Inflammatory macrophage (primary cell): ENCODE measurements at regions not wholly inside any gene's neighbourhood (a gene's known extent, or its start where the extent isn't known, plus 50 kb on each side); places are given as distances from the start of the nearest gene placed in this dataset.

Experiments used
- DNase-seq, 2 donors: peaks; one replicate each; pipeline ENCODE4 v3.0.0-alpha.2; 2020 to 2022

DNA sequence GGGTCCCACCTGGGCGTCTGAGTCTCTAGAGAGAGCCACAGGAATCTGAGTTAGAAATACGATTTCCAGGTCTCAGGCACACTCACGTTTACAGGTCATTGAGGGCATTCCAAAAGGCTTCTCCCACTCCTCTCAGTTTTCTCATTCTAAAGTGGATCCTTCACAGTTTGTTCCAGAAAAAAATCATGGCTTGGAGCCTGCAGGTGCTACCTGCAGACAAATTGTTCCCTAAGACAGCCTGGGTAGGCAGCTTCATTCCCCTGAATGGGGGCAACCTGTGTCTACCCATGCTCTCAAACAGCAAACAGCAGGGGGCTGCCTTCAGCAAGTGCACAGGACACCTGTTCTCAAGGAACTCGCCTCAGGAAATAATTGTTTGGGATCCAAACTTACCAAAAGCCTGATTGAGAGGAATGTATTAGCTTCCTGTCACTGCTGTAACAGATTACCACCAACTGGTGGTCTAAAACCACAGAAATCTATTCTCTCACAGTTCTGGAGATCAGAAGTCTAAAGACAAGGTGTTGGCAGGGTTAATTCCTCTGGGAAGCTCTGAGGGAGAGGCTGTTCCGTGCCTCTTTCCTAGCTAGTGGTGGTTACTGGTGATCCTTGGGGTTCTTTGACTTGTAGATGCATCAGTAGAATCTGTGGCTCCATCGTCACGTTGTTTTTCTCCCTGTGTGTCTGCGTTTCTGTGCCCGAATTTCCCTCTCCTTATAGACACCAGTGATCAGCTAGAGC, 117.2 kb downstream of the RAB11FIP2 start:
- no peak for DNase-seq

GRCh38 chr10:117931078-117931477, 115.7 kb downstream of the RAB11FIP2 start:
- DNase-seq = no peak

GRCh38 chr10:117933036-117933435, 113.7 kb downstream of the RAB11FIP2 start:
- DNase-seq = no peak

GRCh38 chr10:117934477-117934876, 112.3 kb downstream of the RAB11FIP2 start:
- DNase-seq = no peak

DNA sequence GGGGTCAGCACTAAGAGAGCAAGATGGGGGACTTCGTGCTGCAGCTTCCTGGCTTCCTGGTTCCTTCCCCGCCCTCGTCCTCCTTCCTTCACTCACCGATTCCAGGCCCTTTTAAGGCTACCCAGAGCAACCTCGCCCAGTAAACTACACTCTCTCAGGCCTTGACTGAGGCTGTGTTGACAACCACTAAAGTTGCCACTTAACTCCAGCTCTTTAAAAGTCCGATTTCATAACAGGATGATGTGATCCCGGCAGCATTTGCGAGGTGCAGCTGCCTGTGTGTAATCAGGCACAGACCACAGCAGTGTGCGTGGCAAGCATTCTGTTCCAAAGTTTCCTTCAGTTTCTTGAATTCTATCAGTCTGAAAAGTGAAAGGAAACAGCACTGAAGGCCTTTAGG, 110.6 kb downstream of the RAB11FIP2 start:
- no peak for DNase-seq

DNA sequence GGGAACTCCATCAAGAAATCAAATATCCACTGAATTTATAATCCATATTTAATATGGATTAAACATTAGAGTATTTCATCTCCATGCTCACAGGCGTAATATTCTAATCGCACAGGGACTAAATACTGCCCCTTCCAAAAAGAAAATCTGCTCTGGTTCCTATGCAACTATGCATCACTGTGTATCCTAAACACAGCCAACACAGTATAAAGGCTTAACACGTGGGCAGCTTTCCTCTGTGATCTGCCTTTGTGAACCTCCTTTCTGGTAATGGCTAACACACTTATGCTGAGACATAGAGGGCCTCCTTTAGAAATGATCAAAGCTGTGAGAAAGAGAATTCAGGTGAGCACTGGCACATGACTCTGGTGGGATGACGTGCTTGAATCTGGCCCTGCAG, 110.2 kb downstream of the RAB11FIP2 start:
- no peak for DNase-seq

GRCh38 chr10:117936976-117937375, 109.8 kb downstream of the RAB11FIP2 start:
- DNase-seq = no peak

DNA sequence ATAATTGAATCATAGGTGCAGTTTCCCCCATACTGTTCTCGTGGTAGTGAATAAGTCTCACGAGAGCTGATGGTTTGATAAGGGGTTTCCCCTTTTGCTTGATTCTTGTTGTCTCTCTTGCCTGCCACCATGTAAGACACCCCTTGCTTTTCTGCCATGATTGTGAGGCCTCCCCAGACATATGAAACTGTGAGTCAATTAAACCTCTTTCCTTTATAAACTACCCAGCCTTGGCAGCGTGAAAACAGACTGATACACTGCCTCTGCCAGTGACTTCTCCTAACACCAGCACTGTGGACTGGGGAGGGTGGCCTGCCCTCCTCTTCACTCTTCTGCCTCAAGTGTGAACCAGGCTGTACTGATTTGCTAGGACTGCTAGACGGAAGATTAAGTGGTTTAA, 108.6 kb downstream of the RAB11FIP2 start:
- no peak for DNase-seq

DNA sequence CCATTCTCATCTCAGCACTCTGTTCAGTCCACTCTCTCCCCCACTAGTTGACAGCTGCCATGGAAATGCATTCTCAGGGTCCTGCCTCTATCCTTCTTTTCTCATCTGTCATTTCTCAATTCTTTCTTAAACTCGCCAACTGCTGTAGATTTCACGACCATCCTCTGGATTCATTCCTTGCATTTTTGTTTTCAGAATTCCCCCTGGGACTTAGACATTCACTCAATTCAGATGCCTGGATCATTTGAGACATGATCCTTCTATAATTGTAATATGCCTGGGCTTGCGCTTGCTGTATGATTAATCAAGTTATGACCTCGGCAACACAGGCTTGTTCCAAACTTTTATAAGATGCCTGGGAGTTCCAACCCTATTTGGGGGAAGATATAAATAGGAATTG, 104.5 kb downstream of the RAB11FIP2 start:
- no peak for DNase-seq

- DNase-seq = no peak
Observed at GRCh38 chr10:117944676-117945447, 101.9 kb downstream of the RAB11FIP2 start.

- no peak for DNase-seq
Observed at GRCh38 chr10:117945651-117946050, 101.1 kb downstream of the RAB11FIP2 start.

- no peak for DNase-seq
Observed at GRCh38 chr10:117946525-117947070, 100.1 kb downstream of the RAB11FIP2 start.

GRCh38 chr10:117948493-117948892, 98.2 kb downstream of the RAB11FIP2 start:
- DNase-seq = no peak

GRCh38 chr10:117950408-117950807, 96.3 kb downstream of the RAB11FIP2 start:
- no peak for DNase-seq
